Right cardiac atrium (tissue), 5 donors: ENCODE measurements at regions not wholly inside any gene's neighbourhood (a gene's known extent, or its start where the extent isn't known, plus 50 kb on each side); places are given as distances from the start of the nearest gene placed in this dataset.
"Not testable (repeated sequence)": the region's sequence is repeated elsewhere in the genome, so short reads cannot be mapped to it uniquely, and the experiment has no call there.

ENCODE experiments used
- ATAC-seq, 2 donors: fragments of 200-7000 bp; cut with Tn5 transposase; one replicate each; pipeline versions ENCODE4 v1.8.0 to v1.9.1; 2020; ENCODE audit warnings: moderate library complexity in 2 of 2, mild to moderate bottlenecking in 1 of 2
- DNase-seq, 3 donors: peaks; one replicate each; pipeline ENCODE4 v3.0.0-alpha.2; 2020
- H3K27ac ChIP-seq: one replicate; pipeline ENCODE4 v1.5.1; 2013; ENCODE audit warnings: mild to moderate bottlenecking, low read length, control low read depth, moderate library complexity
- H3K27me3 ChIP-seq: one replicate; pipeline ENCODE4 v1.6.1; 2013; ENCODE audit not compliant: control insufficient read depth, insufficient read depth
- H3K4me1 ChIP-seq: one replicate; pipeline ENCODE4 v1.6.1; 2013; ENCODE audit warnings: low read length; ENCODE audit not compliant: control insufficient read depth, insufficient read depth
- H3K4me3 ChIP-seq: one replicate; pipeline ENCODE4 v1.5.1; 2013; ENCODE audit warnings: low read length, control low read depth
- H3K9me3 ChIP-seq: one replicate; pipeline ENCODE4 v1.6.1; 2013; ENCODE audit warnings: low read length; ENCODE audit not compliant: control insufficient read depth
- WGBS: extraction: QIAGEN DNeasy Blood & Tissue Kit; methylation state at CpG from one replicate; pipeline ENCODE4 v1.1.7; 2013; 5-methylcytosine and 5-hydroxymethylcytosine counted together
- intact Hi-C, 4 donors: fragments of 100-400 bp; cut with DNase I; formaldehyde crosslinking; loops; one replicate each; pipeline versions ENCODE4 v1.11.0 to v1.14.0; 2022 to 2023
- donor health status: healthy with polysubstance abuse.
- donor health status: DM: no; HTN: yes; CAD: no.
- donor health status: DM: no; HTN: no; CAD: no.
- donor health status: DM: no; HTN: yes; CAD: no; lungs with severe emphysema.
- donor health status: DM: yes; HTN: yes; CAD: no.

- DNase-seq (no peak), ATAC-seq (no peak)
- no peak overlapping the region for H3K27ac ChIP-seq
- 79% methylated on average over 1 of the region's 1 CpG for WGBS
- no peaks in the 10 kb centered on the region for H3K4me1 ChIP-seq
- no peak overlapping the region for H3K4me3 ChIP-seq
- H3K27me3 ChIP-seq = no peaks in the 10 kb centered on the region
- intact Hi-C loops = no loop called here
- no peaks in the 10 kb centered on the region for H3K9me3 ChIP-seq
These were observed 177.2 kb upstream of the POC5 start for GRCh38 chr5:75894482-75894881.

- H3K4me1 ChIP-seq = no peaks in the 10 kb centered on the region
- 56% methylated on average over 1 of the region's 1 CpG for WGBS
- DNase-seq = no peak
- H3K27me3 ChIP-seq = no peaks in the 10 kb centered on the region
- H3K4me3 ChIP-seq = no peak overlapping the region
- H3K27ac ChIP-seq = no peak overlapping the region
- no peak for ATAC-seq
- H3K9me3 ChIP-seq = no peaks in the 10 kb centered on the region
- intact Hi-C loops = no loop called here
These were observed 174.5 kb upstream of the POC5 start for GRCh38 chr5:75891736-75892135.

- intact Hi-C loops = no loop called here
- no peaks in the 10 kb centered on the region for H3K4me1 ChIP-seq
These were observed 173.8 kb upstream of the POC5 start for GRCh38 chr5:75891020-75891419.

DNA sequence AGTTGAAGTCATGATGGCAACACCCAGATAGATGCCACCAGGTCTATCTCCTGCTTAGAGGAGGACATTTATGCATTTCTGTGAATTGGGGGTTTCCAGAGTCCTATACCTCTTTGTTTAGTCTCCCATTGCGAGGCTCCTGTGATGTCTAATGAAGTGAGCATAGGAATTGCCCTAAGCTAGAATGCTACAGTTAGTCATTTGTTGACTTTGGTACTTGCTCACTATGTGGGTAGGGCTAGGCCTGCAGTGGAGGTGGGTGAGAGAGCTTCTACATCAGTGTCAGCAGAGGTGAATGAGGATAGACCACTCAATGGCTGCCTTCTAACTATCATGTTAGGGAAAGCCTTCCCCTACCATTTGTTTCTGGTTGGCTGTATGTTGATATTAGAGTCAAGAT lies 173.3 kb upstream of the POC5 start:
- H3K27ac ChIP-seq = no peak overlapping the region
- H3K4me1 ChIP-seq = no peaks in the 10 kb centered on the region
- DNase-seq (no peak), ATAC-seq (no peak)
- 54% methylated on average over 1 of the region's 1 CpG for WGBS
- H3K9me3 ChIP-seq = no peaks in the 10 kb centered on the region
- H3K27me3 ChIP-seq = no peaks in the 10 kb centered on the region
- H3K4me3 ChIP-seq = no peak overlapping the region
- intact Hi-C loops = no loop called here

More at GRCh38 chr5:75891020-75891419, 173.8 kb upstream of the POC5 start:
- no peaks in the 10 kb centered on the region for H3K27me3 ChIP-seq
- 60% methylated on average over 1 of the region's 1 CpG for WGBS
- H3K27ac ChIP-seq = no peak overlapping the region
- no peak for DNase-seq
- H3K9me3 ChIP-seq = no peaks in the 10 kb centered on the region
- H3K4me3 ChIP-seq = no peak overlapping the region
- ATAC-seq = no peak

DNA sequence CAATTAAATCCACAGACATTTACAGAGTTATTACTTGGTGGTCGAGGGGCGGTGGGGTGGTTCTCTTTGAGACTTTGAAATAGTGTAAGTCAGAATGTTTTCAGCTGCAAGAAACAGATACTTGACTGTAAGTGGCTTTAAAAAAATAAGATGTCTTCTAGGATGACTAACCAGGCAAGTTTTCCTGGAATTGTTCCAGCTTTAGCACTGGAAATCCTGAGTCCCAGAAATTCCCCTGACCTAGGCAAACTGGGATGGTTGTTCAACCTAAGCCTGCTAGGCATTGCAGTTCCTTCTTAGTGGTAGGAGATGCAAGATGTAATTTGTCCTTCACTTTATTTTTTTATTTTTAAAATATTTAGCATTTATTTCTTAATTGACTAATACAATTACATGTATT lies 169.5 kb upstream of the POC5 start:
- no peak for DNase-seq
- no peak overlapping the region for H3K27ac ChIP-seq
- no peaks in the 10 kb centered on the region for H3K27me3 ChIP-seq
- ATAC-seq = no peak
- H3K9me3 ChIP-seq = no peaks in the 10 kb centered on the region
- WGBS = 74% methylated on average over 2 of the region's 2 CpGs
- intact Hi-C loops = no loop called here
- H3K4me3 ChIP-seq = no peak overlapping the region
- no peaks in the 10 kb centered on the region for H3K4me1 ChIP-seq

GRCh38 chr5:75885849-75886596 lies 168.8 kb upstream of the POC5 start:
- Histone ChIP-seq H3K27ac (no peak overlapping the region), H3K4me1 (no peaks in the 10 kb centered on the region), H3K27me3 (no peaks in the 10 kb centered on the region), H3K4me3 (no peak overlapping the region), H3K9me3 (no peaks in the 10 kb centered on the region)
- ATAC-seq (no peak), DNase-seq (no peak)
- intact Hi-C loops = no loop called here
- WGBS = 59% methylated on average over 2 of the region's 2 CpGs

DNA sequence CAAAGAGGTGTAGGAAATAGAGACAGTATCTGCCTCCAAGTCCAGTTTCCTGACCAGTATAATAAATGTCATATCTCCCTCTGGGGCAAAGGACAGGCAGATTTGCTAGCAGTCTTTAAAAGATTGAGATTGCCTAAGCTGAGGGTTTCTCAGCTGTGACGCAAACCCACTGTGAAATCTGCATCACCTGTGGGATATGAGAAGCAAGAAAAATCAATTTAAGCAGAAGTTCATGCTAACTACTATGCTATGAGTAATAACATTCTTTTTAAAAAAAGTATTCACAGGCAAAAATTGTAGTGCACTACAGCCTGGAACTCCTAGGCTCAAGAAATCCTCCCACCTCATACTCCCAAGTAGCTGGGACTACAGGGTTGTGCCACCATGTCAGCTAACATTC lies 168.1 kb upstream of the POC5 start:
- Histone ChIP-seq H3K4me3 (no peak overlapping the region), H3K27ac (no peak overlapping the region), H3K9me3 (no peaks in the 10 kb centered on the region), H3K4me1 (no peaks in the 10 kb centered on the region), H3K27me3 (no peaks in the 10 kb centered on the region)
- 76% methylated on average over 1 of the region's 1 CpG for WGBS
- ATAC-seq = no peak
- no peak for DNase-seq
- intact Hi-C loops = no loop called here

- WGBS = 49% methylated on average over 2 of the region's 2 CpGs
- ATAC-seq = no peak
- H3K27me3 ChIP-seq = no peaks in the 10 kb centered on the region
- H3K27ac ChIP-seq = no peak overlapping the region
- no peak for DNase-seq
- no peak overlapping the region for H3K4me3 ChIP-seq
- H3K9me3 ChIP-seq = no peaks in the 10 kb centered on the region
- no peaks in the 10 kb centered on the region for H3K4me1 ChIP-seq
- intact Hi-C loops = no loop called here
These were observed 152.7 kb upstream of the POC5 start for GRCh38 chr5:75869891-75870290.

- no peak overlapping the region for H3K4me3 ChIP-seq
- ATAC-seq = no peak
- no peaks in the 10 kb centered on the region for H3K9me3 ChIP-seq
- DNase-seq = no peak
- H3K4me1 ChIP-seq = no peaks in the 10 kb centered on the region
- H3K27ac ChIP-seq = no peak overlapping the region
- H3K27me3 ChIP-seq = no peaks in the 10 kb centered on the region
- 86% methylated on average over 5 of the region's 5 CpGs for whole genome bisulfite sequencing
- intact Hi-C loops = no loop called here
These were observed 145.6 kb upstream of the POC5 start for GRCh38 chr5:75862872-75863271.

DNA sequence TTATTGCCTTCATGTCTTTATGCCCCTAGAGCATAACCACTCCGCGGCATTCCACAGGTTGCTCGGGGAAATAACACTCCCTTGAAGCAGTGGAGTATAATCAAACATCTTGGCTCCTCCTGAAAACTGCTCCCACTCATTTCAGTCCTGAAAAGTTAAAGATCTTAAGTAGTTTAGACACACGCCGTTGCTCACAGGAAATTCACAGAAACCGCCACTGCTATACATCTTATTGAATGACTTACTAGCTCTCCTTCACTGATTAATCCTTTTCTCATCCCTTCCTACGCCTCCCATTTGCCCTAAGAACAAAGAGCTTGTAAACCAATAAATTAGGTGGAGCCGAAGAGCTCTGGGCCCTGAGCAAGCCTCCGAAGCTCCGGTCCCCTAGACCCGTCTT lies 142.4 kb upstream of the POC5 start:
- H3K4me1 ChIP-seq, H3K9me3 ChIP-seq, DNase-seq, intact Hi-C loops, H3K27ac ChIP-seq, H3K27me3 ChIP-seq, H3K4me3 ChIP-seq, ATAC-seq: not testable (repeated sequence)
- 80% methylated on average over 11 of the region's 11 CpGs for WGBS

DNA sequence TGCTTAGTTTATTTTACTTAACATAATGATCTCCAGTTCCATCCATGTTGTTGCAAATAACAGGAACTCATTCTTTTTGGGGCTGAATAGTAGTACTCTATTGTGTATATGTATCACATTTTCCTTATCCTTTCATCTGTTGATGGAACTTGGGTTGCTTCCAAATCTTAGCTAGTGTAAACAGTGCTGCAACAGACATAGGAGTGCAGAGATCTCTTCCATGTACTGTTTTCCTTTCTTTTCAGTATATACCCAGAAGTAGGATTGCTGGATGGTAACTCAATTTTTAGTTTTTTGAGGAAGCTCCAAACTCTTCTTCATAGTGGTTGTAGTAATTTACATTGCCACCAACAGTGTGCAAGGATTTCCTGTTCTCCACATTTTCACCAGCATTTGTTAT lies 138.8 kb upstream of the POC5 start:
- ATAC-seq (no peak), DNase-seq (no peak)
- intact Hi-C loops = no loop called here
- H3K27ac ChIP-seq = no peak overlapping the region
- H3K4me3 ChIP-seq = no peak overlapping the region
- no peaks in the 10 kb centered on the region for H3K9me3 ChIP-seq
- no peaks in the 10 kb centered on the region for H3K27me3 ChIP-seq
- no peaks in the 10 kb centered on the region for H3K4me1 ChIP-seq

GRCh38 chr5:75848077-75848476 lies 130.8 kb upstream of the POC5 start:
- ATAC-seq (no peak), DNase-seq (no peak)
- Histone ChIP-seq H3K4me3 (no peak overlapping the region), H3K27me3 (peaks cover 4% of the 10 kb centered on the region), H3K9me3 (no peaks in the 10 kb centered on the region), H3K4me1 (no peaks in the 10 kb centered on the region), H3K27ac (no peak overlapping the region)
- intact Hi-C loops = no loop called here
- 65% methylated on average over 1 of the region's 1 CpG for WGBS
